OCI-LY3 (cell line): ENCODE measurements at regions not wholly inside any gene's neighbourhood (a gene's known extent, or its start where the extent isn't known, plus 50 kb on each side); places are given as distances from the start of the nearest gene placed in this dataset.

Experiments
- H2AFZ ChIP-seq: fragments of 200-600, 300-600 bp; shearing (Covaris generic); 2 replicates; pipeline ENCODE4 v1.6.0; 2014; ENCODE audit warnings: antibody characterized with exemption, low read depth, low read length
- H3K27ac ChIP-seq: fragments of 200-600, 300-600 bp; sonication (generic); 2 replicates; pipeline ENCODE4 v1.5.1; 2014; ENCODE audit warnings: mild to moderate bottlenecking, low read length, moderate library complexity, mixed read lengths
- H3K27me3 ChIP-seq: fragments of 200-600, 300-600 bp; sonication (generic); 2 replicates; pipeline ENCODE4 v1.6.1; 2014; ENCODE audit warnings: low read depth, low read length, mixed read lengths
- H3K36me3 ChIP-seq: fragments of 200-600, 300-600 bp; sonication (generic); replicated peaks from 2 replicates; pipeline ENCODE3; 2014; ENCODE audit warnings: low read depth, low read length, mixed read lengths
- H3K4me1 ChIP-seq: fragments of 300-600, 200-600 bp; sonication (generic); 2 replicates; pipeline ENCODE4 v1.6.1; 2014; ENCODE audit warnings: low read length, mixed read lengths
- H3K4me2 ChIP-seq: fragments of 200-600, 300-600 bp; sonication (generic); 2 replicates; pipeline ENCODE4 v1.6.1; 2014; ENCODE audit warnings: low read length, mixed read lengths
- H3K4me3 ChIP-seq: fragments of 300-600, 200-600 bp; sonication (generic); 2 replicates; pipeline ENCODE4 v1.5.1; 2014; ENCODE audit warnings: antibody characterized with exemption, mild to moderate bottlenecking, low read length, moderate library complexity
- H3K79me2 ChIP-seq: fragments of 300-600, 200-600 bp; shearing (Covaris generic); 2 replicates; pipeline ENCODE4 v1.6.1; 2014; ENCODE audit warnings: mild to moderate bottlenecking, low read length, mixed read lengths
- H3K9ac ChIP-seq: fragments of 300-600, 200-600 bp; shearing (Covaris generic); 2 replicates; pipeline ENCODE4 v1.6.0; 2014; ENCODE audit warnings: mild to moderate bottlenecking, low read length, moderate library complexity
- H3K9me3 ChIP-seq: fragments of 200-600, 300-600 bp; shearing (Covaris generic); 2 replicates; pipeline ENCODE4 v1.6.1; 2014; ENCODE audit warnings: low read length, mixed read lengths; ENCODE audit not compliant: insufficient read depth
- H4K20me1 ChIP-seq: fragments of 200-600, 300-600 bp; sonication (generic); 2 replicates; pipeline ENCODE4 v1.6.1; 2016; ENCODE audit warnings: low read length, mixed read lengths; ENCODE audit not compliant: insufficient read depth
- CTCF ChIP-seq: fragments of 200-600, 300-600 bp; sonication (generic); IDR thresholded peaks from 2 replicates; pipeline ENCODE4 v1.5.1; 2014; ENCODE audit warnings: antibody characterized with exemption, low read length, low read depth
- EZH2phosphoT487 ChIP-seq: fragments of 200-600 bp; shearing (Covaris generic); IDR thresholded peaks from 2 replicates; pipeline ENCODE4 v1.6.1; 2018; ENCODE audit warnings: antibody characterized with exemption, mixed run types, low read depth

- Histone ChIP-seq H3K4me1 (no peaks in the 10 kb centered on the region), H3K27me3 (no peaks in the 10 kb centered on the region), H3K9ac (no peak overlapping the region), H3K27ac (no peak overlapping the region), H2AFZ (no peak overlapping the region), H3K79me2 (no peaks in the 10 kb centered on the region), H3K4me2 (no peak overlapping the region), H4K20me1 (no peaks in the 10 kb centered on the region), H3K9me3 (no peaks in the 10 kb centered on the region), H3K4me3 (no peak overlapping the region), H3K36me3 (no peaks in the 10 kb centered on the region)
- no peak for TF ChIP-seq EZH2phosphoT487
- no peak for TF ChIP-seq CTCF
These were observed 1967.1 kb upstream of the WWC1 start for GRCh38 chr5:166324372-166324771.

GRCh38 chr5:166329149-166329800 lies 1962.2 kb upstream of the WWC1 start:
- TF ChIP-seq EZH2phosphoT487 (no peak), CTCF (no peak)

GRCh38 chr5:166330036-166330435 lies 1961.4 kb upstream of the WWC1 start:
- H3K4me2 ChIP-seq, result no peak overlapping the region
- no peaks in the 10 kb centered on the region for H4K20me1 ChIP-seq
- TF ChIP-seq EZH2phosphoT487 (no peak), CTCF (no peak)
- no peaks in the 10 kb centered on the region for H3K4me1 ChIP-seq
- no peak overlapping the region for H3K4me3 ChIP-seq
- H3K9ac ChIP-seq, result no peak overlapping the region
- no peaks in the 10 kb centered on the region for H3K36me3 ChIP-seq
- no peak overlapping the region for H2AFZ ChIP-seq
- H3K27me3 ChIP-seq, result no peaks in the 10 kb centered on the region
- H3K27ac ChIP-seq, result no peak overlapping the region
- no peaks in the 10 kb centered on the region for H3K9me3 ChIP-seq
- H3K79me2 ChIP-seq, result no peaks in the 10 kb centered on the region

More at GRCh38 chr5:166329149-166329800, 1962.2 kb upstream of the WWC1 start:
- no peaks in the 10 kb centered on the region for H4K20me1 ChIP-seq
- no peaks in the 10 kb centered on the region for H3K4me1 ChIP-seq
- H3K9ac ChIP-seq, result no peak overlapping the region
- no peak overlapping the region for H3K27ac ChIP-seq
- no peak overlapping the region for H3K4me3 ChIP-seq
- no peaks in the 10 kb centered on the region for H3K36me3 ChIP-seq
- H3K27me3 ChIP-seq, result no peaks in the 10 kb centered on the region
- H3K79me2 ChIP-seq, result no peaks in the 10 kb centered on the region
- H2AFZ ChIP-seq, result no peak overlapping the region
- H3K9me3 ChIP-seq, result no peaks in the 10 kb centered on the region
- H3K4me2 ChIP-seq, result no peak overlapping the region

- Histone ChIP-seq H3K4me2 (no peak overlapping the region), H2AFZ (no peak overlapping the region), H3K4me3 (no peak overlapping the region), H3K36me3 (no peaks in the 10 kb centered on the region), H3K4me1 (no peaks in the 10 kb centered on the region), H3K27ac (no peak overlapping the region), H3K9me3 (no peaks in the 10 kb centered on the region), H3K27me3 (no peaks in the 10 kb centered on the region), H3K79me2 (no peaks in the 10 kb centered on the region), H4K20me1 (no peaks in the 10 kb centered on the region), H3K9ac (no peak overlapping the region)
- TF ChIP-seq EZH2phosphoT487 (no peak), CTCF (no peak)
These were observed 1959.9 kb upstream of the WWC1 start for GRCh38 chr5:166331521-166331920.
